HepG2 (cell line): ENCODE measurements at regions not wholly inside any gene's neighbourhood (a gene's known extent, or its start where the extent isn't known, plus 50 kb on each side); places are given as distances from the start of the nearest gene placed in this dataset.

Experiments used
- ATAC-seq: fragments of 200-7000 bp; cut with Tn5 transposase; 3 replicates; pipeline ENCODE4 v1.9.1; 2020; ENCODE audit warnings: mild to moderate bottlenecking, moderate library complexity
- BruUV-seq: library from RNA; stranded (reverse); fragments of 400-500 nt; replicated peaks from 2 replicates; lab custom pipeline; 2021; lab: Mats Ljungman, UMichigan
- CTCF ChIA-PET: fragments of 300-600 bp; formaldehyde crosslinking; extraction: SDS; loops from one replicate; lab custom pipeline; 2021; ENCODE audit warnings: low total read pairs, inconsistent platforms, low intra/inter-chr PET ratio; lab: Yijun Ruan, JAX
- POLR2A ChIA-PET: fragments of 350-600 bp; sonication (Branson Sonifier 250); formaldehyde crosslinking; loops from one replicate; lab custom pipeline; 2020; ENCODE audit warnings: antibody characterized with exemption, inconsistent platforms; lab: Yijun Ruan, JAX
- DNase-seq: peaks from one replicate; pipeline ENCODE4 v3.0.0-alpha.2; 2015; ENCODE audit warnings: low spot score
- FAIRE-seq: peaks from 3 replicates; lab custom pipeline; 2011; peaks lifted over from hg19 to GRCh38; lab: Jason Lieb, UNC
- H2AFZ ChIP-seq: one replicate; pipeline ENCODE4 v1.6.1; 2011; ENCODE audit warnings: low read length, inconsistent platforms
- H3K27ac ChIP-seq: fragments of 300-600 bp; 3 replicates; pipeline ENCODE4 v1.8.0; 2011; ENCODE audit warnings: mixed run types, mild to moderate bottlenecking, mixed read lengths, low read length, inconsistent platforms; ENCODE audit not compliant: insufficient read depth; ENCODE audit errors: extremely low read length
- H3K27me3 ChIP-seq, 2 experiments: fragments of 200-600 bp in 1 of 2; 2 replicates in 1 of 2; 3 replicates in 1 of 2; pipeline versions ENCODE4 v1.6.0 to v1.8.0; 2011; ENCODE audit warnings: low read length in 2 of 2, mild to moderate bottlenecking in 2 of 2, moderate library complexity in 2 of 2, inconsistent platforms in 1 of 2; ENCODE audit not compliant: insufficient read depth in 2 of 2, control insufficient read depth in 1 of 2
- H3K36me3 ChIP-seq, 2 experiments: fragments of 200-600 bp in 1 of 2; replicated peaks in 1 of 2; 2 replicates in 1 of 2; 3 replicates in 1 of 2; pipeline versions ENCODE4 v1.5.1 to v1.8.0; 2011; ENCODE audit warnings: low read length in 2 of 2, inconsistent platforms in 1 of 2; ENCODE audit not compliant: insufficient read depth in 2 of 2, control insufficient read depth in 1 of 2
- H3K4me1 ChIP-seq: 2 replicates; pipeline ENCODE4 v1.5.1; 2012; ENCODE audit warnings: low read length, inconsistent platforms; ENCODE audit not compliant: insufficient read depth
- H3K4me2 ChIP-seq: 2 replicates; pipeline ENCODE4 v1.6.0; 2011; ENCODE audit warnings: low read depth, low read length, inconsistent platforms
- H3K4me3 ChIP-seq, 3 experiments: fragments of 200-600 bp in 1 of 3; sonication (generic), shearing (Covaris generic) in 1 of 3; replicated peaks in 1 of 3; 2 replicates each; pipeline ENCODE4 v1.5.1; 2011 to 2016; ENCODE audit warnings: low read length in 3 of 3, inconsistent platforms in 2 of 3, low read depth in 2 of 3, mild to moderate bottlenecking in 2 of 3, control low read depth in 1 of 3, mixed read lengths in 1 of 3; ENCODE audit not compliant: insufficient read depth in 1 of 3
- H3K79me2 ChIP-seq: one replicate; pipeline ENCODE4 v1.6.1; 2011; ENCODE audit warnings: low read length, inconsistent platforms; ENCODE audit not compliant: insufficient read depth
- H3K9ac ChIP-seq: 2 replicates; pipeline ENCODE4 v1.6.0; 2011; ENCODE audit warnings: mild to moderate bottlenecking, low read depth, low read length, inconsistent platforms; ENCODE audit not compliant: insufficient read depth
- H3K9me3 ChIP-seq: 2 replicates; pipeline ENCODE4 v1.5.1; 2012; ENCODE audit warnings: mild to moderate bottlenecking, low read length
- H4K20me1 ChIP-seq: 2 replicates; pipeline ENCODE4 v1.6.0; 2011; ENCODE audit warnings: inconsistent platforms, mild to moderate bottlenecking, low read length, moderate library complexity; ENCODE audit not compliant: insufficient read depth
- AHR ChIP-seq: IDR thresholded peaks from 2 replicates; pipeline ENCODE4 v1.6.1; 2018; ENCODE audit warnings: missing genetic modification reagents, missing compliant biosample characterization
- BCL6 ChIP-seq: IDR thresholded peaks from 2 replicates; pipeline ENCODE4 v1.6.1; 2016; ENCODE audit warnings: missing genetic modification reagents, missing compliant biosample characterization
- DRAP1 ChIP-seq: IDR thresholded peaks from 2 replicates; pipeline ENCODE4 v1.6.1; 2016; ENCODE audit warnings: missing genetic modification reagents, missing compliant biosample characterization
- GZF1 ChIP-seq: sonication (generic); formaldehyde crosslinking; IDR thresholded peaks from 2 replicates; pipeline ENCODE4 v1.5.1; 2020; ENCODE audit warnings: mild to moderate bottlenecking, missing genetic modification reagents
- HDAC2 ChIP-seq: sonication (generic); formaldehyde crosslinking; IDR thresholded peaks from 2 replicates; pipeline ENCODE4 v1.4.0; 2020; ENCODE audit warnings: missing genetic modification reagents
- MIXL1 ChIP-seq: IDR thresholded peaks from 2 replicates; pipeline ENCODE4 v1.6.1; 2016
- NFE2L2 ChIP-seq: fragments of 150-350 bp; IDR thresholded peaks from 2 replicates; pipeline ENCODE4 v1.6.1; 2014; ENCODE audit warnings: low read length
- NR2F6 ChIP-seq, 2 experiments: IDR thresholded peaks; 2 replicates each; pipeline ENCODE4 v1.6.1; 2016; ENCODE audit warnings: antibody characterized with exemption in 1 of 2, mild to moderate bottlenecking in 1 of 2
- POLR2A ChIP-seq, 2 experiments: IDR thresholded peaks; 2 replicates each; pipeline ENCODE4 v1.6.1; 2011; ENCODE audit warnings: low read depth in 2 of 2, low read length in 2 of 2, mild to moderate bottlenecking in 1 of 2, moderate library complexity in 1 of 2; ENCODE audit not compliant: insufficient read depth in 1 of 2
- USF2 ChIP-seq, 2 experiments: sonication (generic) in 1 of 2; formaldehyde crosslinking in 1 of 2; IDR thresholded peaks; 2 replicates each; pipeline versions ENCODE4 v1.5.1 to v1.6.1; 2011 to 2020; ENCODE audit warnings: borderline replicate concordance in 1 of 2, low read depth in 1 of 2, low read length in 1 of 2, mild to moderate bottlenecking in 1 of 2, missing genetic modification reagents in 1 of 2, moderate library complexity in 1 of 2
- ZBTB38 ChIP-seq: sonication (generic); formaldehyde crosslinking; IDR thresholded peaks from 2 replicates; pipeline ENCODE4 v1.5.1; 2020; ENCODE audit warnings: mild to moderate bottlenecking, missing genetic modification reagents
- ZC3H13 ChIP-seq: sonication (generic); formaldehyde crosslinking; IDR thresholded peaks from 2 replicates; pipeline ENCODE4 v1.8.1; 2023; ENCODE audit warnings: mild to moderate bottlenecking, missing genetic modification reagents, moderate library complexity
- ZNF12 ChIP-seq: sonication (generic); formaldehyde crosslinking; IDR thresholded peaks from 2 replicates; pipeline ENCODE4 v1.5.0; 2020; ENCODE audit warnings: missing genetic modification reagents
- ZNF468 ChIP-seq: sonication (generic); formaldehyde crosslinking; IDR thresholded peaks from 2 replicates; pipeline ENCODE4 v1.8.0; 2022; ENCODE audit warnings: mild to moderate bottlenecking, moderate library complexity, missing genetic modification reagents
- ZNF883 ChIP-seq: sonication (generic); formaldehyde crosslinking; IDR thresholded peaks from 2 replicates; pipeline ENCODE4 v1.5.1; 2020; ENCODE audit warnings: mild to moderate bottlenecking, missing genetic modification reagents; ENCODE audit errors: not compliant biosample characterization
- ZSCAN20 ChIP-seq: sonication (generic); formaldehyde crosslinking; IDR thresholded peaks from 2 replicates; pipeline ENCODE4 v1.4.0; 2020; ENCODE audit warnings: missing genetic modification reagents, mild to moderate bottlenecking, borderline replicate concordance
- WGBS: methylation state at CpG from one replicate; pipeline ENCODE4 v1.1.6; 2017; ENCODE audit warnings: low lambda C conversion rate; 5-methylcytosine and 5-hydroxymethylcytosine counted together
- in situ Hi-C: cut with HindIII; loops from 2 replicates; pipeline ENCODE4 v1.10.0; 2017; ENCODE audit warnings: low pct_unique_long_range_greater_than_20kb; ENCODE audit not compliant: extremely low pct_ligation_motif_present
- intact Hi-C: fragments of 100-400 bp; cut with micrococcal nuclease; formaldehyde crosslinking; loops from one replicate; pipeline ENCODE4 v1.10.0; 2022; ENCODE audit not compliant: unreplicated experiment
- TF ChIP-seq, protein P1 (sequence below): IDR thresholded peaks from 2 replicates; pipeline ENCODE4 v1.6.1; 2016; ENCODE audit warnings: mild to moderate bottlenecking, missing biosample characterization, missing genetic modification reagents
- TF ChIP-seq, protein P2 (sequence below): sonication (generic); formaldehyde crosslinking; IDR thresholded peaks from 2 replicates; pipeline ENCODE4 v1.4.0; 2020; ENCODE audit warnings: low read depth, missing genetic modification reagents

DNA sequence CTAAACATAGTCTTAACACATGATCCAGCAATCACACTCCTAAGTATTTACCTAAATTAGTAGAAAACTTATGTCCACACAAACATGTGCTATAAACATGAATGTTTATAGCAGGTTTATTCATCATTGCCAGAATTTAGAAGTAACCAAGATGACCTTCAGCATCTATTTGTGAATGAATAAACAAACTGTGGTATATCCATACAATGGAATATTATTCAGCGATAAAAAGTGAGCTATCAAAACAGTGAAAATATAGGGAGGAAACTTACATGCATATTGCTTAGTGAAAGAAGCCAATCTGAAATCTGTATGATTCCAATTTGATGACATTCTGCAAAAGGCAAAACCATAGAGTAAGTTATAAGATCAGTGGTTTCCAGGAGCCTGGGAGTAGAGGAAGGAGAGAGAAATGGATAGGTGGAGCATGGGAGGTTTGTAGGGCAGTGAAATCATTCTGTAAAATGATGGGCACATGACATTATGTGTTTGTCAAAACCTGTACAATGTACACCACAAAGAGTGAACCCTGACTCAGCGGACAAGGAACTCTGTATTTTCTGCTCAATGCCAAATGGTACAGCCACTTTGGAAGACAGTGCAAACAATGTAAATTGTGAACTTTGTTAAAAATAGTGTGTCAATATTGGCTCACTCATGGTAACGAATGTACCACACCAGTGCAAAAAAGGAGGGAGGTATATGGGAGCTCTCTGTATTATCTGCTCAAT lies 61.9 kb upstream of the IGFBP2 start:
- peak; percentile 76 for FAIRE-seq
- Histone ChIP-seq H3K27me3 (no peaks in the 10 kb centered on the region), H3K9me3 (no peaks in the 10 kb centered on the region), H3K36me3 (no peaks in the 10 kb centered on the region), H3K27ac (peak overlapping the region; percentile 74), H4K20me1 (no peaks in the 10 kb centered on the region), H3K4me3 (peak overlapping the region in 2 of 3 experiments; percentile 4 to 58; a peak in 2 of 6 replicates), H3K79me2 (no peaks in the 10 kb centered on the region), H3K9ac (no peak overlapping the region), H3K4me1 (peaks cover 91% of the 10 kb centered on the region), H2AFZ (no peak overlapping the region), H3K4me2 (peak overlapping the region; percentile 80)
- WGBS, result 31% methylated on average over 3 of the region's 3 CpGs
- peak; percentile 83 for ATAC-seq
- ChIA-PET CTCF (interaction anchor here (1.0 kb wide), 1 partner anchor 55 kb away, joined by 3 read pairs; no protein-coding TSS in a partner anchor), POLR2A (interaction anchor here (1.1 to 2.1 kb wide), 8 partner anchors 13 to 73 kb away, joined by 3 to 10 read pairs (median 5); partner anchors contain the start of gene RPL37A)
- DNase-seq, result peak; percentile 96
- in situ Hi-C loops, result no loop called here
- intact Hi-C loops, result loop anchor here (1.0 to 5.0 kb wide), 4 partner anchors 18 to 96 kb away; no protein-coding TSS in a partner anchor
- TSS peak; percentile 54 for BruUV-seq
- TF ChIP-seq NR2F6 (IDR thresholded peaks at IDR 0.05), result peak; percentile 81
- TF ChIP-seq NR2F6 (CRISPR knock-in tag; IDR thresholded peaks at IDR 0.05), result peak; percentile 89
- TF ChIP-seq ZNF12, result peak; percentile 60; the same call in 1 of the 2 replicates
- no peak for TF ChIP-seq ZNF468 (CRISPR knock-in tag)
- TF ChIP-seq ZSCAN20, result 0 out of 2 replicates have a peak, but pooled peaks have one; percentile 69
- peak; percentile 30; the same call in 1 of the 2 replicates for TF ChIP-seq DRAP1 (CRISPR knock-in tag)
- peak; percentile 91 for TF ChIP-seq BCL6 (CRISPR knock-in tag)
- TF ChIP-seq AHR (CRISPR knock-in tag), result no peak
- no peak for TF ChIP-seq POLR2A (IDR thresholded peaks at IDR 0.05; ENCODE audit: insufficient read depth in 1 of 2, low read depth in 2 of 2, low read length in 2 of 2)
- TF ChIP-seq NFE2L2, result peak; percentile 83
- no peak for TF ChIP-seq ZBTB38 (CRISPR knock-in tag)
- TF ChIP-seq ZC3H13 (CRISPR knock-in tag), result no peak
- TF ChIP-seq MIXL1 (CRISPR knock-in tag), result peak; percentile 85; the same call in 1 of the 2 replicates
- TF ChIP-seq, protein P1, sequence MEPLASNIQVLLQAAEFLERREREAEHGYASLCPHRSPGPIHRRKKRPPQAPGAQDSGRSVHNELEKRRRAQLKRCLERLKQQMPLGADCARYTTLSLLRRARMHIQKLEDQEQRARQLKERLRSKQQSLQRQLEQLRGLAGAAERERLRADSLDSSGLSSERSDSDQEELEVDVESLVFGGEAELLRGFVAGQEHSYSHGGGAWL (CRISPR knock-in tag), result no peak
- TF ChIP-seq, protein P2, sequence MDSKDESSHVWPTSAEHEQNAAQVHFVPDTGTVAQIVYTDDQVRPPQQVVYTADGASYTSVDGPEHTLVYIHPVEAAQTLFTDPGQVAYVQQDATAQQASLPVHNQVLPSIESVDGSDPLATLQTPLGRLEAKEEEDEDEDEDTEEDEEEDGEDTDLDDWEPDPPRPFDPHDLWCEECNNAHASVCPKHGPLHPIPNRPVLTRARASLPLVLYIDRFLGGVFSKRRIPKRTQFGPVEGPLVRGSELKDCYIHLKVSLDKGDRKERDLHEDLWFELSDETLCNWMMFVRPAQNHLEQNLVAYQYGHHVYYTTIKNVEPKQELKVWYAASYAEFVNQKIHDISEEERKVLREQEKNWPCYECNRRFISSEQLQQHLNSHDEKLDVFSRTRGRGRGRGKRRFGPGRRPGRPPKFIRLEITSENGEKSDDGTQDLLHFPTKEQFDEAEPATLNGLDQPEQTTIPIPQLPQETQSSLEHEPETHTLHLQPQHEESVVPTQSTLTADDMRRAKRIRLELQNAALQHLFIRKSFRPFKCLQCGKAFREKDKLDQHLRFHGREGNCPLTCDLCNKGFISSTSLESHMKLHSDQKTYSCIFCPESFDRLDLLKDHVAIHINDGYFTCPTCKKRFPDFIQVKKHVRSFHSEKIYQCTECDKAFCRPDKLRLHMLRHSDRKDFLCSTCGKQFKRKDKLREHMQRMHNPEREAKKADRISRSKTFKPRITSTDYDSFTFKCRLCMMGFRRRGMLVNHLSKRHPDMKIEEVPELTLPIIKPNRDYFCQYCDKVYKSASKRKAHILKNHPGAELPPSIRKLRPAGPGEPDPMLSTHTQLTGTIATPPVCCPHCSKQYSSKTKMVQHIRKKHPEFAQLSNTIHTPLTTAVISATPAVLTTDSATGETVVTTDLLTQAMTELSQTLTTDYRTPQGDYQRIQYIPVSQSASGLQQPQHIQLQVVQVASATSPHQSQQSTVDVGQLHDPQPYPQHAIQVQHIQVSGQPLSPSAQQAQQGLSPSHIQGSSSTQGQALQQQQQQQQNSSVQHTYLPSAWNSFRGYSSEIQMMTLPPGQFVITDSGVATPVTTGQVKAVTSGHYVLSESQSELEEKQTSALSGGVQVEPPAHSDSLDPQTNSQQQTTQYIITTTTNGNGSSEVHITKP, result peak; percentile 96
- TF ChIP-seq USF2 (IDR thresholded peaks at IDR 0.05; ENCODE audit: low read depth, low read length), result peak; percentile 67
- peak; percentile 45; the same call in 1 of the 2 replicates for TF ChIP-seq USF2 (CRISPR knock-in tag; IDR thresholded peaks at IDR 0.05; ENCODE audit: borderline replicate concordance)
- peak; percentile 97 for TF ChIP-seq HDAC2 (CRISPR knock-in tag)
- no peak for TF ChIP-seq ZNF883 (CRISPR knock-in tag)
- no peak for TF ChIP-seq GZF1
